ENCODE measurements at regions not wholly inside any gene's neighbourhood (a gene's known extent, or its start where the extent isn't known, plus 50 kb on each side); places are given as distances from the start of the nearest gene placed in this dataset.
"Not testable (repeated sequence)": the region's sequence is repeated elsewhere in the genome, so short reads cannot be mapped to it uniquely, and the experiment has no call there.

GRCh38 chr2:105488285-105488684 lies 89.4 kb upstream of the FHL2 start:
- no peak for DNase-seq

GRCh38 chr2:105487142-105488069 lies 88.6 kb upstream of the FHL2 start:
- no peak for DNase-seq

- DNase-seq = no peak
These were observed 87.9 kb upstream of the FHL2 start for GRCh38 chr2:105486762-105487141.

GRCh38 chr2:105478670-105479069 lies 79.8 kb upstream of the FHL2 start:
- no peak for DNase-seq

- DNase-seq = not testable (repeated sequence)
These were observed 78.3 kb upstream of the FHL2 start for GRCh38 chr2:105477050-105477620.

- DNase-seq = no peak
These were observed 74.2 kb upstream of the FHL2 start for GRCh38 chr2:105473011-105473410.

GRCh38 chr2:105470979-105471378 lies 72.1 kb upstream of the FHL2 start:
- DNase-seq = no peak

- DNase-seq = no peak
These were observed 70.9 kb upstream of the FHL2 start for GRCh38 chr2:105469781-105470180.

- no peak for DNase-seq
These were observed 69.8 kb upstream of the FHL2 start for GRCh38 chr2:105468582-105469042.

- DNase-seq = no peak
These were observed 65.5 kb upstream of the FHL2 start for GRCh38 chr2:105464325-105464724.

GRCh38 chr2:105460048-105460732 lies 61.3 kb upstream of the FHL2 start:
- no peak for DNase-seq

GRCh38 chr2:105458076-105458475 lies 59.2 kb upstream of the FHL2 start:
- DNase-seq = no peak

- DNase-seq = no peak
These were observed 56.7 kb upstream of the FHL2 start for GRCh38 chr2:105455488-105456003.

GRCh38 chr2:105454801-105455485 lies 56.1 kb upstream of the FHL2 start:
- no peak for DNase-seq

GRCh38 chr2:105451571-105452166 lies 52.8 kb upstream of the FHL2 start:
- no peak for DNase-seq

GRCh38 chr2:105450471-105450870 lies 51.6 kb upstream of the FHL2 start:
- no peak for DNase-seq

- DNase-seq = no peak
These were observed 50.2 kb upstream of the FHL2 start for GRCh38 chr2:105449076-105449475.

Measured in activated effector memory CD4-positive, alpha-beta T cell treated with anti-CD3 and anti-CD28 coated beads, Interleukin-2, amount 50 U/mL, for 16 hours (primary cell).